AML-193 (cell line): ENCODE measurements at regions not wholly inside any gene's neighbourhood (a gene's known extent, or its start where the extent isn't known, plus 50 kb on each side); places are given as distances from the start of the nearest gene placed in this dataset.
"Not testable (repeated sequence)": the region's sequence is repeated elsewhere in the genome, so short reads cannot be mapped to it uniquely, and the experiment has no call there.

Experiments
- DNase-seq, 2 experiments: peaks; one replicate each; lab custom pipeline; 2025; lab: John Stamatoyannopoulos, UW

DNA sequence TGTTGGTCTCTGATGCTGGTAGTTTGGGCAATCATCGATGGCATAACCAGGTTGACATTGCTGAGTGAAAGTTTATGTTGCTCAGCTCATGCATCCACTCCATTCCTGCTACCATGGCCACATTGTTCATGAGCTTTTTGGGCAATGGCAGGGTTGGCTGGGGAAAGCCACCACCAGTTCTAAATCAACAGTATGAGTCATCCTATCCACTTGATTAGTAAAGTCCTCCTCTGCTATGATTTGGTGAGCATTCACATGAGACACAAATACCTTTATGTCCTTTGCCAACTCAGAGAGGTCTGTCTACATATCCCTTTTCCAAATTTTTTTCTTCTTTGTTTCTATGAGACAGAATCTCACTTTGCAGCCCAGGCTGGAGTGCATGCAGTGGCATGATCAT is 129.7 kb upstream of the FBN2 start:
- DNase-seq = no peak

DNA sequence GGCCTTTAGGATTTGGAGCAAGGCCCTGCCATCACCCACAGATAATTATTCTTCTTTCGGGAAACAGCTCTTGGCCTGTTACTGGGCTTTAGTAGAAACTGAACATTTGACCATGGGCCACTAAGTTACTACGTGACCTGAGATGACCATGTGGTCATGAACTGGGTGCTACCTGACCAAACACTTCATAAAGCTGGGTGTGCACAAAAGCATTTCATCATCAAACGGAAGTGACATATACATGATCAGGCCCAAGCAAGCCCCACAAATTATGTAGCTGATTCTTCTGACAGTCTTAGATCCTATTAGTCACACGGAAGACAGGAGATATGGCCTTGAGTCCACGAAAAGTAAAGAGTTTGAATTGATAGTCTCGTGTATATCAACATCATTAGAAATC is 130.9 kb upstream of the FBN2 start:
- DNase-seq = no peak

DNA sequence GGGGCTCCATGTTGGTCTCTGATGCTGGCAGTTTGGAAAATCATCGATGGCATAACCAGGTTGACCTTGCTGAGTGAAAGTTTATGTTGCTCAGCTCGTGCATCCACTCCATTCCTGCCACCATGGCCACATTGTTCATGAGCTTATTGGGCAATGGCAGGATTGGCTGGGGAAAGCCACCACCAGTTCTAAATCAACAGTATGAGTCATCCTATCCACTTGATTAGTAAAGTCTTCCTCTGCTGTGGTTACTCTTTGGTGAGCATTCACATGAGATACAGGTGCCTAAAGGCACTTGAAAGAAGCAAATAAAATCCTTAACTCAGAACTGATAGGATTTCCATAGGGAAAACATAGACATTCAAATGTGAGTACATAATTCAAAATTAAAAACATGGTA is 131.8 kb upstream of the FBN2 start:
- DNase-seq = no peak

DNA sequence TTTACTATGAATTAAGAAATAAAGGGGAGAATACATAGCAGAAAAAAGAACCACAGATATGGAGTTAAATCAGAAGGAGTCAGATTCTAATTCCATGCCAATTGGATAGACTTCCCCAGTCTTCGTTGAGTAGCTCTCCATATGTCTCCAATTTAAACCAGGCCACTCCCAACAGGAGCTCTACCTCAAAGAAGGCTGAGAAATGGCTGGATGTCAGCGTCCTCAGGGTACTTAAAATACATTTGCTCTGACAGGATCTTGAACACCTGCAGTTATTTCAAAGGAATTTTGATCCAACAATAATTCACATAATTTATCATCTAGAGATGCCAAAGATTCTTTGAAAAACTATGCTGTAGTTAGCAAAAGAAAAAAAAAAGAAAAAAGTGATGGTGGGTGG is 133.9 kb upstream of the FBN2 start:
- DNase-seq = no peak

DNA sequence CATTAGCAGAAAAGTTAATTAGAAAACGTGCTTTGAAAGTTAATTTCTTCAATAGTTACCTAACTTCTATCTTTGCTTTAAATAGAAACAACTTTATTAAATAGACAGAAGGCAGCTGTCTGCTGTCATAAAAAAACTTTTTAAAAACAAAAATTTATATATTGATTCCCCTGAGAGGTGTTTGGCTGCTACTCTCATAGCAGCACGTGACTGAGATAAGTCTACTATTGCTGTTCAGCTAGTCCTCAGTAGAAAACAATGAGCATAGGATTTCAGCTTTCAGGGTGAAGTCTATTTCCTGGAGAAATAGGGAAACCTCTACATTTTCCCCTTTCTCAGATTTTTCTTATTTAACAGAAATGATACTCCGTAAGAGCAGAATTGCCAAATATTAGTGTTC is 135.0 kb upstream of the FBN2 start:
- no peak for DNase-seq

DNA sequence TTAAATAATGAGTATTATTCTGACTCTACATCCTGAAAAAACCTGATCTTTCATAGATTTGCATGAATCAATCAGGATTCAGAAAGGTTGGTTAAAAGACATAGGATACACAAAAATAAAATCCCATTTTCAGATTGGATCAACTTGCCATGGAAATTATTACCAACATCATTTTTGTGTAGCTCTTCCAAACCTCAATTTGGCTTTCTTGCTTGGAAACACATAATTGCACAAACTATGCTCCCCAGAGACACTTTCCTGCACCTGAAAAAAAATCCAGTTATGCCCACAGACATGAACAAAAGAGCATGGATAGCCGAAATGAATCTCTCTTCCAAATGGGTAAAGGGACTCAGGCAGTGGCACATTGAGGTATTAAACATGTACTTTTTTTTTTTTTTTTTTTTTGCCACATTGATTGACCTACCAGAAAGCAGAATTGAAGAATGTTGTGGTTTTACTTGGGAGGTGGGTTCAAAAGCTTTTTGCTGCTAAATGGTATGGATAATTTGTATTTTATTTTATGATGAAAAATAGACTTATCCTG is 135.4 kb upstream of the FBN2 start:
- DNase-seq = no peak

DNA sequence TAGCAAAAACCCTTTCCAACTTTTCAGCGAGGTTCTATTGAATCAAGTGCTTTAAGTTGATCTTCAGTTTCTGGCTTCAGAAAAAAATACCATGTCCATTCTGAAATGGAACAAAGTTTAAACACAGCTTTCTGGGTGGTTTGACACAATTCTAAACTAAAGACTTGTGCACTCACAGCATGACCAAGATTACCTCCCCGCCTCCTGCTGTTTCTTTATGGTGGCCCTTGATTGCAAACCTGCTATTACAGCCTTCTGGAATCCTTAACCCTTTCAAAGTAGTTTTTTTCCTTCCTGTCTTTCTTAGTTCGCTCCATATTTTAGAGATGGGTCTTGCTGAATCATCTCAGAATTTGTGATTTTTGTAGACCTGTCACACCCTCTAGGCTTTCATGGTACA is 135.9 kb upstream of the FBN2 start:
- no peak for DNase-seq

DNA sequence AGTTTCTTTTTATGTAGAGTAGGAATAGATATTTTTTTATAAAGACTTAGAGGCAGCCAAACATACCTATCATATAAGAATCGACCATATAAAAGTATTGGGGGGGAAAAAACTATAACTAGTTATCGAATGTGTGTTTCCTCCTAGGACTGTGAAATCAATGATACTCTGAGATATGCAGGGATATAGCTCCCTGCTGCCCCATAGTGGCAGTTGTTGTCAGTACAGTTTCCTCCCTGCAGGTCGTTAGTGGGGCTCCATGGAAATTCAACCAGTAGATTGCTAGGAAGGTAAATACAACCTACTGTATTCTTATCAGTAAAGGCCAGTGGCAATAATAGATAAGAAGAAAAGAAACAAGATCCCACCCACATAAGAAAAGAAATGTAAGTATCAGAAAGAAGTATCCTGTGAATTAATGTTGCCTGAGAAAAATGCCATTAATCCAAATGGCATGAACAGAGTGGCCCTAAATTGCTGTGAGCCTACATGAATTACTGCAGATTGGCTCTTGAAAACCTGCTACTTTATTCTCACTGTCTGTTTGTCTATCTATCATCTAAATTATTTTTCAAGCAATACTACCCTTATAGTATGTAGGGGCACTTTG is 136.9 kb upstream of the FBN2 start:
- DNase-seq = peak; percentile 18 to 28

DNA sequence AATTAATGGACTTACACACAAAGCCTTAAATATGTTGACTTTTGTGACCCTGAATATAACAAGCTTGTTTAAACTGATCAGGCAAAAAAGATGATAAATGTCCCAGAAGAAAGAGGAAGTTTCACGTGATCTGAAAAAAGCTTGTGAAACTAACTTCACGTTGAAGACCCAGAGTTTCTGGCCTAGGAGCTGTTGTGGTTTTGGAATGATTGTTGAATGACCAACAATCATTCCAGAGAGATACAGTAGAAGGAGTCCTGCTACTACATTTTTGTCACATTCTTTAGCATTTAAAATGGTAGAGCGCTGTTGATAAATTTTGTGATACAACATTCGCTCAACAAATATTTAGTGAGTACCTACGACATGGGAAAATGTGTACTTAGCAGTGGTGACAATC is 143.1 kb upstream of the FBN2 start:
- no peak for DNase-seq

DNA sequence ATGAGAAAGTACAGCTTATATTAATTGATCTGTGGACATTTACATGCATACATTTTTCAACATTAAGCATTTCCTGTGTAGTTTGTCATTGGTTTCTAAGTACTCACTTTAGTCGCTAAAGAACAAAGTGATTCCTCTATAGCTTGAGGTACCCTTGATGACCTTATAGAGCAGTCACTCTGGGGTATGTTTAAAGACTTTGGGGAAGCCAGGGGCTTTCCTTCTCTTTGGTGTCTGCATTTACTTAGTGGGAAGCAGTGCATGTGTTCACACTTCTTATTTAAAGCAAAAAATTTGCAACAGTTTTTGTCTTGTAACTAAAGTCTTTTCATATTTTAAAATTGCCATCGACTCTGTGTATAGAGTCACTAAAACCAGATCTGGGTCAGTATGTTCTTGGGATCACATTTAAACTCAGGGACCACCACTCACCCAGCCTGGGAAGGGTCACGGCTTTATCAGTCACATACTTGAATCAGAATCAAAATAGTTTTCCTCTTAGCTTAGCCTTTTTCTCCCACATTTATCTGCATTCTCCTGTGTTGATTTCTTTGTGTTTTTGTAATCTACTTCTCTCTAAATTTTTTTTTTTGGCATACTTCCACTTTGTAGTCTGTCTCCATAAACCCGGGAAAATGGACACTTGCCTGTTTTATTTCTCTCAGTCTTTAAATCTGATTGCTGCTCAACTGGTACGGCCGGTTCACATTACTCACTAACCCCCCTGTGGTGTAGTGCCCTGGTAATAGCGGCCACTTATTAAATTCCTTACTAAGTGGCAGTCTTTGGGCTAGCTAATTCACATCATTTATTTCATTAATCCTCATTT is 143.9 kb upstream of the FBN2 start:
- DNase-seq = no peak

DNA sequence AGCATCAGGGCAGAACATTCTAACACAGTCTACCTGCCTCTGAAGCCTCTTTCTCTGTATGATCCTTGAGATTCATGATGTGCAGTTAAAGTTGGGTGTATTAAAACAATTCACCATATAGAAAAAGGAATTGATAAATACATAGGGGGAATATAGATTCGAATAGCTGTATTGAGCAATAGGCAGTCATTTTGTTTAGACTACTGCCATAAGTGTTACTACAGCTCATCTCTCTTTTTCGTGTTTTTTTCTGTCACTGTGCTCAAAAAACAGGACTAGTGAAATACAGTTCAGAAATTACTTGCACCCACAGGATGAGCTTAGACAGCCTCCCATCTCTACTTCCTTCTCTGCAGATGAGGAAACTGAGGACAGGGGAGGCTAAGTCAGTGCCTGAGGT is 144.6 kb upstream of the FBN2 start:
- no peak for DNase-seq

DNA sequence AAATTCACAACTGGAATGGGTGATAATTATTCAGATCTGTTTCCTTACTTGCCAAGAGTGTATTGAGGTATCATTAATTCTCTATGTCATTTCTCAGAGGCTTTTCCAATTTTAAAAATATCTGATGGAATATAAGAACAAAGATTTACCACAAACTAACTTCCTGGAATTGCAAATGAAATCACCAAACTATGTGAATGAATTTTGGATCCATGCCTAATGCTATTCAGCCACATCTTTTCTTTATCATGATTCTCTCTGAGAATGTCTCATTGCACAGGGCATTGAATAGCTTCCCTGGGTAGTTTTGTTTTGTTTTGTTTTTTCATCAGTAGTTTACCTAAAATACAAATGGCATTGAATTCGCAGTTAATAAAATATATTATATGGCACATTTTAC is 146.9 kb upstream of the FBN2 start:
- no peak for DNase-seq

DNA sequence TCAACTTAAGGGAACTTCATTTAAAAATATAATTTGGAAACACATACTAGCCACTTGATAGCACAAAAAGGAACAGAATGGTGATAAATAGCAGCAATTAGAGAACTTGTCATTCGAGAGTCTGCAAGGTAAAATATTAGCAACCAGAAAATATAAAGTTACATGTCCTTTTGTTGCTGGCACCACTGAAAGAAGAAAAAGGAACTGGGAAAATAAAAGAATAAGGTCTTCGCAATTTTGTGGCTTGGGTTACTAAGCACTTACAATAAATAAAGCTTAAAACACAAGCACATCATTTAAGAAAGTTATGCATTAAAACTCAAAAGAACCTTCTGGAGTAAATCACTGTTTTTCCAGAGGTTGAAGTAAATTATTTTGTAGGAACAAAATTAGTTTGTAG is 149.9 kb upstream of the FBN2 start:
- DNase-seq = no peak

DNA sequence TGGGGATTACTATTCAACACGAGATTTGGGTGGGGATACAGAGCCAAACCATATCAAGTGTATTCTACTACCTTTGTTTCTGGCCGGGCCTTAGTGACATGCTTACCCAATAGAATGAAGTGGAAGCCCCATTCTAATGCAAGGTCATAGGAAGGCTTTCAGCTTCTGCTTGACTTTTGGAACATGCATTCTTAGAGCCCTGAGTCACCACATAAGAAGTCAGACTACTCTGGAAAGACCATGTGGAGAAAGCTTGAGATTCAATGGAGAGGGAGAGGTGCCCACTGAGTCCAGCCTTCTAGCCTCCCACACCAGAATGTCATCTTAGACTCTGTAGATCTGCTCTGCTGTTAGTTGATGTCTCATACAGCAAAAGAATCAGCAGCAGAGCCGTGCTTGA is 155.7 kb upstream of the FBN2 start:
- no peak for DNase-seq

DNA sequence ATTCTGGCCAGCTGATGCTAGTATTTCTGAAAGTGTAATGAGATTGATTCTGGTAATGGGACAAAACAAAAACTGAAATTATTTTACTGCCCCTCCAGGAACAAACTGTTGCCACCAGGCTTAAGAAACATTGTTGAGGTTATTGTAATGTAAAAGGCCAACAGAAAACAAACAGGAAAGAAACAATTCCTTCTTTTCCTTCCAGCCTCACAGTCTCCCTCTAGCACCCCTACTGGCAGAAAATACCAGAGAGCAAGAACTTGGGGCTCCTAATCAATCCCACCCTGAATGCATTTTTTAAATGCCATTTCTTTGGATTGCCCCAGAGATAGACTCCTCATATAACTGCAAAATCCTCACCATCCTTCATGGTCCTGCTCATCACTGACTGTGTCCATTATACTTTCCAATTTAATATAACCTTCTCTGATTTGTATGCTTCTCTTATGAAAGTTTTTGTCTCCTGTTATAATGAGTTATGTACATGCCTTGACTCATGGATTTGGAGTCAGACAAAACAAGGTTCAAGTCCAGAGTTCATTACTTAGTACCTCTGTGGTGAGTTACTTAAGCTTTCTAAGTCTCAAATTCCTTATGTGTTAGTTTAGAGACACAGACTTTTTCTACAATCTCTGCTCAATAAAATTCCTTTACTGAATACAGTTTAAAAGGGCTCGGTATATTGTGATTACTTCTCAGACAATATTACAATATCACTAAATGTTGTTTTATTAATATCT is 157.9 kb upstream of the FBN2 start:
- DNase-seq = no peak

DNA sequence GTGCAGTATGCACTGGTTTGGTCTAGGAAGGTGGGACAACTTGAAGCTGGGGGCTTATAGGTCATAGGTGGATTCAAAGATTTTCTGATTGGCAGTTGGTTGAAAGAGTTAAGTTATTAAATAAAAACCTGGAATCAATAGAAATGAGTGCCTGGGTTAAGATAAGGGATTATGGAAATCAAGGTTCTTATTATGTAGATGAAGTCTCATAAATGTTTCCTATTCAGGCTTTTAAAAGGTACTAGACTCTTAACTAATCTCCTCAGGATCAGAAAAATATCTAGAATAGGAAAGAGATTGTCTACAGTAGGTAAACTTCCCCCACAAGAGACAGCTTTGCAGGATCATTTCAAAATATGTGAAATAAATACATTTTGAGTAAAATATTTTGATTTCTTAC is 163.3 kb upstream of the FBN2 start:
- no peak for DNase-seq

DNA sequence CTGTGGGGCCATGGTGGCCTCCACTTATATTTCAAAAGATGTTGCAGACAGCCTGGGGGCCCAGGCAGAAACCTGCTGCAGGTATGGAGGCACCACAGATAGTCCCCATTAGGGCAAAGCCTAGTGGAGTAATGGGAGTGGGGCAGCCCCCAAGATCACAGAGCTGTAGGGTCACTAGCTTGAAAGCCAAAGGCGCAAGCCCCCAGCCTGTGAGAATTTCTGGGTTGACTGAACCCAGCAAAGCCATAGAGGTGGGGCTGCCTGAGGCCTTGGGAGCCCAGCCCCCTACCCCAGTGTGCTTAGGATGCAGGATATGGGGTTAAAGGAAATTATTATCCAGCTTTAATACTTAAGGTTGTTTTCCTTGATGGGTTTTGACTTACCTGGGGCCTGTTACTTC is 165.3 kb upstream of the FBN2 start:
- no peak for DNase-seq

DNA sequence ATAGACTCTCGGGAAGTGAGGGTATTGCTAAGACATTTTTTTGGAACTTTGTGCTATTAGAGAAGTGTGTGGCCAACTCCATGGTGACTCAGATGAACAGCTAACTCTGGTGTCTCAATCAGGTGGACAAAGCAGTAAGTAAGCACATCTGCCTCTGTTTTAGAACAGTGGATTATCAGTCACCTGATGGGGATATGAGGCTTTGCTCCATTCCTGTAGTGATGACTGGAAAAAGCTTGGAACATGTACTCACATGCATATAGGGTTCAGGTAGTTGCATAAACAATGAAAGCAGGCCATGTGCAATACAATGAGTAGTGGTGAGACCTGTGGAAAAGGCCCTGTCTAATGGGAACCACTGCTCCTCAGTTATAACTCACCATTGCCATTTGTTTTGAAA is 168.2 kb upstream of the FBN2 start:
- no peak for DNase-seq

DNA sequence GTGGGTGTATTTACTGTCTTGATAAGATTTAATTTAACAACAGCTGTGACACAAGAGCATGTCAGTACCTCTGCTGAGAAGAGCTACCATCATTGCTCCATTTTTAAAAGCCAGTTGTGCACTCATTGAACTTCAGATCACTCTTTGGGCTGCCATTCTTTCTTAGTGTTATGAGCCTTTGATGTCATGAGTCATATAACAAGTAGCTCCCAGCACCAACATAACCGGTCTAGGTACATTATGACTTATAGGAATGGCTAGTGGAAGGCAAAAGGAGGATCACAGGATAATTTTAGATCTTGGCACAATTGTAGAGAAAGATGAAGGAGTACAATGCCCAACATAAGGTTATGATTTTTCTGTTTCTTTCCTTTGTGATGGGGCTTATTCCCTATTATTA is 170.8 kb upstream of the FBN2 start:
- DNase-seq = no peak

DNA sequence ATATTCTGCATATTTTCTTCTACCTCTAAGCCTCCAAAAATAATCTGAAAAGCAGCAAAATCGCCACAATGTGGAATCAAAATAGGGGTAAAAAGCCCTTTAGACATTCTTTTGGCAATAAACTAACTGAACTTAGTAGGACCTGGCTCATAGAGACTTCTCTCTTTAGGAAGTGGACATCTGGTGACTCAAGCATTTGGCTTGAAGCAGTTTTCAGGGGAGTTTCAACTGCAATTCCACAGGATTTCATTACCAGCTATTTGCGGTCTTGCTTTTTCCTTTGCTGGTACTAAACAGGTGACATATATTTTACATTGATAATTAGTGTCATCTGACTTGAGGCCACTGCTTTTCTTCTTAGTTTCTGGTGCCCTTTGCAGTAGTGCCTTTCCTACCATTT is 173.2 kb upstream of the FBN2 start:
- DNase-seq = no peak

DNA sequence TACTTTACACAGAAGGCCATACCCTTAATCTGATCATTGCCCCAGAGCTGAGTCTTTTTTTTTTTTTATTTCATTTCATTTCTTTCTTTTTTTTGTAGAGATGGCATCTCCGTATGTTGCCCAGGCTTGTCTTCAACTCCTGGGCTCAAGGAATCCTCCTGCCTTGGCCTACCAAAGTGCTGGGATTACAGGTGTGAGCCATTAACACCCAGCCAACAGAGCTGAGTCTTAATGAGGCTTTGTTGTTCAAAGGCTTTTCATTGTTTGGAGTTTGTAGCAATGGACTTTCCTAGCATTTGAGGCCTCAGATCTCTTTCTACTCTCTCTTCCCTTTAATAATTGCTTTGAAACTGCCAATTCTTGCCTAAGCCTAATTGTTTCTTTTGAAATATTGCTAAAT is 176.5 kb upstream of the FBN2 start:
- no peak for DNase-seq

DNA sequence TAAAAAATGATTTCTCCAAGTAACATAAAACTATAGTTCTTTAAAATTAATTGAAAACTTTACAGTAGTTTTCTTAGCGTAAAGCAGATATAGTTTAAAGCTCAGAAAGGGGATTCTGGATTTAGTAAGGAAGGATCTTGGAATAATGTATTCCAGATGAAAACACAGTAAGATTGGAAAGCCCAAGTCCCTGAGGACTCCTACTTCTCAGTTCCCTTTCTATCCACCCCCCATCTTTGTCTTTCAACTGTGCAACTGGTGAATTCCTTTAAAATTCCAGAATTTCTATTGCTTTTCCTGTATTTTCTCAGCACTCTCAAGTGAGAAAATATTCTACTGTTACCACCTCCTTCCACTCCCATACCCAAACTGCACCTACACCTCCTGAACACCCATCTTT is 184.5 kb upstream of the FBN2 start:
- no peak for DNase-seq

DNA sequence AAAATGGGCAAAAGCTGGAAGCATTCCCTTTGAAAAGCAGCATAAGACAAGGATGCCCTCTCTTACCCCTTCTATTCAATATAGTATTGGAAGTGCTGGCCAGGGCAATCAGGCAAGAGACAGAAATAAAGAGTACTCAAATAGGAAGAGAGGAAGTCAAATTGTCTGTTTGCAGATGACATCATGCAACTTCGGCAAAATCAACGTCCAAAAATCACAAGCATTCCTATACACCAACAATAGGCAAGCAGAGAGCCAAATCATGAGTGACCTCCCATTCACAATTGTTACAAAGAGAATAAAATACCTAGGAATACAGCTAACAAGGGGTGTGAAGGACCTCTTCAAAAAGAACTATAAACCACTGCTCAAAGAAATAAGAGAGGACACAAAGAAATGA is 192.0 kb upstream of the FBN2 start:
- not testable (repeated sequence) for DNase-seq
